GM19025 (cell line): ENCODE measurements at regions not wholly inside any gene's neighbourhood (a gene's known extent, or its start where the extent isn't known, plus 50 kb on each side); places are given as distances from the start of the nearest gene placed in this dataset.

Source experiments
- ATAC-seq: cut with Tn5 transposase; IDR thresholded peaks from one replicate; pipeline ENCODE4 v1.9.1; 2021; ENCODE audit warnings: mild to moderate bottlenecking, low read depth, moderate library complexity; ENCODE audit not compliant: unreplicated experiment

GRCh38 chr2:125455110-125455509, 1200.8 kb upstream of the GYPC start:
- no peak for ATAC-seq

- no peak for ATAC-seq
Measured at GRCh38 chr2:125456693-125457363, 1199.1 kb upstream of the GYPC start.

- peak; percentile 84 for ATAC-seq
Measured at GRCh38 chr2:125471963-125472362, 1184.0 kb upstream of the GYPC start.

GRCh38 chr2:125479143-125479636, 1176.8 kb upstream of the GYPC start:
- no peak for ATAC-seq

- no peak for ATAC-seq
Measured at GRCh38 chr2:125490308-125490707, 1165.7 kb upstream of the GYPC start.

GRCh38 chr2:125491663-125492062, 1164.3 kb upstream of the GYPC start:
- no peak for ATAC-seq

- no peak for ATAC-seq
Measured at GRCh38 chr2:125512313-125512712, 1143.6 kb upstream of the GYPC start.

- ATAC-seq, result no peak
Measured at GRCh38 chr2:125516496-125517109, 1139.4 kb upstream of the GYPC start.

- no peak for ATAC-seq
Measured at GRCh38 chr2:125526093-125526492, 1129.9 kb upstream of the GYPC start.

- ATAC-seq, result no peak
Measured at GRCh38 chr2:125535089-125535488, 1120.9 kb upstream of the GYPC start.

- ATAC-seq, result no peak
Measured at GRCh38 chr2:125543968-125544514, 1111.9 kb upstream of the GYPC start.

GRCh38 chr2:125553768-125554167, 1102.2 kb upstream of the GYPC start:
- no peak for ATAC-seq

- no peak for ATAC-seq
Measured at GRCh38 chr2:125554956-125555355, 1101.0 kb upstream of the GYPC start.

- peak; percentile 76 for ATAC-seq
Measured at GRCh38 chr2:125559186-125559585, 1096.8 kb upstream of the GYPC start.

GRCh38 chr2:125560855-125561254, 1095.1 kb upstream of the GYPC start:
- no peak for ATAC-seq

- no peak for ATAC-seq
Measured at GRCh38 chr2:125561302-125561701, 1094.7 kb upstream of the GYPC start.

GRCh38 chr2:125562924-125563323, 1093.0 kb upstream of the GYPC start:
- ATAC-seq, result no peak

- no peak for ATAC-seq
Measured at GRCh38 chr2:125564471-125564870, 1091.5 kb upstream of the GYPC start.

GRCh38 chr2:125566422-125566821, 1089.5 kb upstream of the GYPC start:
- no peak for ATAC-seq

- ATAC-seq, result no peak
Measured at GRCh38 chr2:125567100-125567499, 1088.9 kb upstream of the GYPC start.

GRCh38 chr2:125572660-125573059, 1083.3 kb upstream of the GYPC start:
- no peak for ATAC-seq

GRCh38 chr2:125573432-125573831, 1082.5 kb upstream of the GYPC start:
- no peak for ATAC-seq
